ENCODE measurements at regions not wholly inside any gene's neighbourhood (a gene's known extent, or its start where the extent isn't known, plus 50 kb on each side); places are given as distances from the start of the nearest gene placed in this dataset.
"Not testable (repeated sequence)": the region's sequence is repeated elsewhere in the genome, so short reads cannot be mapped to it uniquely, and the experiment has no call there.

- DNase-seq (ENCODE audit: low spot score): no peak
Measured at GRCh38 chr12:90829044-90829443, 125.9 kb downstream of the CCER1 start.

DNA sequence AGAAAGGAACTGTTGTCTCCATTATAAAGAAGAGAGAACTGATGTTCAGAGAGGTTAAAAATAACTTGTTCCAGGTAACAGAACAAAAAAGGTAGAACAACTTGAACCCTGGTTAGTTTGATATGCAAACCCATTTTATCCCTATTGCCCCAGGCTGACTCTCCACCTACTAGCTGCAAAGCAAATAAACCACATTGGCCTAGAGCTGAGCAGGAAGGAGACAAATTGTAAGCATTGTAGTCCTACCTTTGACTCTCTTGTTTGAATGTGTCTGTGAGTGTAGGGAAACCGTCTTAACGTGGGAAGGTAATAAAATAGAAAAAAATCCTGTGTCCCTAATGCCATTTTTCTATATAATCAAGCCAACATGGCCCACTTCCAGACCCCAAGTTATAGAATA is 126.4 kb downstream of the CCER1 start:
- DNase-seq (ENCODE audit: low spot score): no peak

GRCh38 chr12:90827567-90827966 is 127.4 kb downstream of the CCER1 start:
- DNase-seq (ENCODE audit: low spot score): no peak

DNA sequence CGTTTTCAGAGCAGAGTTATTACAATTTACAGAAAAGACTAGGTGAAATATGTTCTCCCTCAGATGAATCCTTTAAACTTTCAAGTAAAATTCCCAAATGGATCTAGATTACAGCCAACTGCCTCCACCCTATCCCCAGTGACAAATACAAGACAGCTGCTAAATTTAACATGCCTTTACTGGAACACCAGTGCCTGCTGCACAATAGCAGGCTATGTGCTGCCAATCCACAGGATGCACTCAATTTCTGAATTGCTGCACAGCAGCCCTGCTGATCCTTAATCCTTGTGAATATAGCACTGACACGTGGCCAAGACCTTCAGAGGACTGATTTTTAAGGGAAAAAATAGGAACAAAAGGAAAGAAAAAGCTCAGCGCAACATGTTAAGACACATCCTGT is 128.9 kb downstream of the CCER1 start:
- no peak for DNase-seq (ENCODE audit: low spot score)

DNA sequence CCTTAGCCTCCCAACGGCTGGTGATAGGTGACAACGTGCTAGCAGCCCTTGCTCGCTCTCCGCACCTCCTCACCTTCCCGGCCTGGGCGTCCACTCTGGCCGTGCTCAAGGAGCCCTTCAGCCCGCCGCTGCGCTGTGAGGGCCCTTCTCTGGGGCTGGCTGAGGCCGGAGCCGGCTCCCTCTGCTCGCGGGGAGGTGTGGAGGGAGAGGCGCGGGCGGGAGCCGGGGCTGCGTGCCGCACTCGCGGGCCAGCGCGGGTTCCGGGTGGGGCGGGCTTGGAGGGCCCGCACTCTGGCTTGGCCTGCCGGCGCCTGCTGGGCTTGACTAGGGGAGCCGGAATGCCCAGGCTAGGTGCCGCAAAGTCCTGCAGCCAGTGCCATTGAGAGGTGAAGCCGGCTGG is 131.1 kb downstream of the CCER1 start:
- DNase-seq (ENCODE audit: low spot score): no peak

DNA sequence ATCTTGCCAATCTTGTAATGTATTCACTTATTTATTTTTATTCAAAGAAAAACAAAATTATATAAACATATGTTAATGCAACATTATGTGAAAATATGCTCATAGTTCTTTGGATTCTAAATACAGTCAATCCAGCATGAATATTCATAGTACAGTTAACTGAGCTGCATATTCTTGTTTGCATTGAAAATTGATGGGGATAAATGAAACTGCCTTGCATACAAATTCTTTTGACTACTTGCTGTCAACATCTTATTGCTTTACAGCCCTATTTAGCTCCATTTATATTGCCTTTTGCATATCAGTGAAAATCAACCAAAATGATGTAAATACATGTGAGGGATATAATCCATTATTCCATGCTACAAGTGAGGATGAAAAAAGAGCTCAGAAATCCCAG is 135.3 kb downstream of the CCER1 start:
- no peak for DNase-seq (ENCODE audit: low spot score)

DNA sequence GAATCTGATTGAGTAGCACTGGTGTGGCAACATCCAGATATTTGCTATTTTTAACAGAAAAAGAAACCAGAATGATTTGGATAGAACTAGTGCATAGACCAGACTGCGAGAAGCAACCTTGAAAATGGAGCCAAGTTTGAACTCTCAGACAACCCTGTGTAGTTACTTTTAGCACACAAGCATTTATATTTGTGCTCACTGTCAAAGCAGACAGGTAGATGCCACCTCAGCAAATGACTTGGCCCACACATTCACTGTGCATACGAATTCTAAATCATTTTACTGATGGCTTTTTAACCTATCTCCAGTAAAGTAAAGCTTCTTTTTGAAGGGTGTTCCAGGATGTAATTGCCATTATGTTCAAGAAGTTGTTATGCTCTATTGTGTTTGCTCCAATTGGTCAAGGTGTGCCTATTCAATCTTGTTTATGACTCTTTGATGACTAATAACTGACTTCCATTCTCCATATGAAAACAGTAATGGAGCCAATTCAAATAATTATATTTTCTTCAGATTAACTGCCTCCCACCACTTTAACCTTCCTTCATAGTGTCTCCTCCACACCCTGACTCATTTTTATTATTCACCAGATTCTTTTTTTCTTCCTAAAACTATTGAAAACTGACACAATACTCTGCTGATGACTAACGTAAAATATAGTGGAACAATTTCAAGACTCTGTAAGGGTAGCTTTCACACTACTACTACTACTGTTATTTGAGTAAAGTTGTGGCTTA is 138.5 kb downstream of the CCER1 start:
- DNase-seq (ENCODE audit: low spot score): no peak

DNA sequence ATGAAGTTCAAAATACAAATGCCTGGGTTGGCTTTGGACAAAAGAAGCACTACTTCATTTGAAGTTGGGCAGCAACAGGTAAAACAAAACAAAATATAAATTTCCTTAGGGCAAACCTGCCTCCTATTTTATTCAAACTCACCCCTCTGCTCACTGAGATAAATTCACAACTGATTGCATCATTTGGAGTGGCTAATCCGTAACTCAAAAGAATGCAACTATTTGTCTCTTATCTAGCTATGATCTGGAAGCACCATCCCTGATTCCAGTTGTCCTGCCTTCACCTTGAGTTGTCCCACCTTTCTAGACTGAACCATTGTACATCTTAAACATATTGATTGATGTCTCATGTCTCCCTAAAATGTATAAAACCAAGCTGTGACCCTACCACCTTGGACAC is 145.0 kb downstream of the CCER1 start:
- DNase-seq (ENCODE audit: low spot score): no peak

- DNase-seq (ENCODE audit: low spot score): no peak
Measured at GRCh38 chr12:90808568-90808967, 146.4 kb downstream of the CCER1 start.

DNA sequence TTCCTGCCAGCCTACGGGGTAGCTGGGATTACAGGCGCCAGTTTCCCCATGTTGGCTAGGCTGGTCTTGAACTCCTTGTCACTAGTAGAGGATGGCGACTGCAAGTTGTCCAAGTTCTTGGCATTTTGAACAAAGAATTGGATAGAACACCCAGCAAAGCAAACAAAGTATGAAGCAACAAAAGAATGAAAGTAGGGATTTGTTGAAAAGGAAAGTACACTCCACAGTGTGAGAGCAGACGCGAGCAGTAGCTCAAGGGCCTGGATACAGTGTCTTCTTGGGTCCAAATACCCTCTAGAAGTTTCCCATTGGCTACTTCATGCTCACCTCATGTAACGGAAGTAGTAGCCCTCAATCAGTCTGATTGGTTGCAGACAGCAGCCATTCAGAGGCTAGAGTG is 152.2 kb downstream of the CCER1 start:
- no peak for DNase-seq (ENCODE audit: low spot score)

DNA sequence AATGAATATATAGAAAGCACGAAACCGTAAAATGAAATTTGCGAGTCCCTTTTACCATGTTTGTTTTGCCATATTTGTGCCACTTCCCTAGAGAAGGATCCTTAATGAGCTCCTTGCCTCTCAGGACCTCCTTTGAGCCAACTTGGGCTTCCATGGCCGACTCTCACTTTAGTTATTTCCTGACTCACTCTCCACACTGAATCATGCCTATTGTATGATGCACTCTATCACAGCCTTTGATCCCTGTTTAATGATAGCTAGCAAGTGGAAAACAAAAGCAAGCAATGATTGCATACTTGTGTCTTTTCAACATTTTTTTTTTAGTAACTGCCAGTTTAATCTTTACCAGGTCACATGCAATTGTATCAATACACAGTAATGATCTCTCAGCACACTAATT is 153.2 kb downstream of the CCER1 start:
- DNase-seq (ENCODE audit: low spot score): no peak

GRCh38 chr12:90794212-90794611 is 160.8 kb downstream of the CCER1 start:
- no peak for DNase-seq (ENCODE audit: low spot score)

GRCh38 chr12:90792718-90793117 is 162.3 kb downstream of the CCER1 start:
- DNase-seq (ENCODE audit: low spot score): not testable (repeated sequence)

GRCh38 chr12:90791445-90791844 is 163.5 kb downstream of the CCER1 start:
- no peak for DNase-seq (ENCODE audit: low spot score)

DNA sequence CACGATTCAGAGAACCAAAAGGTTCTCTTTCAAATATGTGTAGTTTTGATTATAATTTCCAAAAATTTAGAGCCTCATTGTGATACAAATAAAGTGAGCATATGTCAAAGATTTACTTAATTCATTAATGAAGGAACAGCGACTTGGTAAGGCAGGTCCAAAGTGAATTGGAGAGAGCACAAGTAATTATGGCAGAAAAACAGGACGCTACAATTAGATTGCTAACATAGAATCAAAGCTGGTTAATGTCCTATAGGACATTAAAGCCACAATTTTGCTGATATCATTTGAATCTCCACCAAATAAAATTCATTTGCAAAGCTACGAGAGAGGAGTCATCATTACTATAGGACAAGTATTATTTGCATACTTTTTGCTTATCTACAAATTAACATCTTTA is 164.2 kb downstream of the CCER1 start:
- DNase-seq (ENCODE audit: low spot score): no peak

DNA sequence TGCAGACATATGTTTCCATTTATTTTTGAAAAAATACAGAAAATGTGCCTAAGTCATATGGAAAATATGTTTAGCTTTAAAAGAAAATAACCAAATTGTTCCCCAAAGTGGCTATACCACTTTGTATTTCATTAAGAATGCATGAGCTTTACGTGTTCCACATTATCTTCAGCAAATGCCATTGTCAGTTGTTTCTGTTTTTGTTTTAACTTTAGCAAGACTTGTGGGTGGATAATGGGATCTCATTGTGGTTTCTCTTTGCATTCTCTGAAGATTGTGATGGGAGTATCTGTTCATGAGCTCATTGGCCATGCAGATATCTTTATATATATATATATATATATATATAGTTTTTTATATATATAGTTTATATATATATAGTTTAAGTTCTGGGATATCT is 181.5 kb downstream of the CCER1 start:
- DNase-seq (ENCODE audit: low spot score): no peak

GRCh38 chr12:90770861-90771260 is 184.1 kb downstream of the CCER1 start:
- no peak for DNase-seq (ENCODE audit: low spot score)

DNA sequence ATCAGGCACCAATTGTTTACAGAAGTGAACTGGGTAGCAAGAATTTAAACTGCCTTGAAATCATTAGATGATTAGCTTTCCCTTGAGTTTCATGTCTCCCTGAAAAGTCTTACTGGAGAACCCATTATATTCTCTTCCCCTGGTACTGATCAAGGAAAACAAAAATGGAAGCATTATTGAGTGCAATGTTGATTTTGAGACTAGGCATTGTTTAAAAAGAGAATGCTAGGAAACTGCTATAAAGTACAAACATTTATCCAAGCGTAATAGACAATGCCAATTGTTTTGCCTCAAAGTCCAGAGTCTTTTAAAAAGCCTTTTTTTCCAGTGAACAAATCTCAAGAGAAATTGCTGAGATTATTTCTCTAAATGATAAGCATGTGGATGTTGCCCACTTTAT is 197.0 kb downstream of the CCER1 start:
- DNase-seq (ENCODE audit: low spot score): no peak

GRCh38 chr12:90745211-90745610 is 209.8 kb downstream of the CCER1 start:
- DNase-seq (ENCODE audit: low spot score): no peak

DNA sequence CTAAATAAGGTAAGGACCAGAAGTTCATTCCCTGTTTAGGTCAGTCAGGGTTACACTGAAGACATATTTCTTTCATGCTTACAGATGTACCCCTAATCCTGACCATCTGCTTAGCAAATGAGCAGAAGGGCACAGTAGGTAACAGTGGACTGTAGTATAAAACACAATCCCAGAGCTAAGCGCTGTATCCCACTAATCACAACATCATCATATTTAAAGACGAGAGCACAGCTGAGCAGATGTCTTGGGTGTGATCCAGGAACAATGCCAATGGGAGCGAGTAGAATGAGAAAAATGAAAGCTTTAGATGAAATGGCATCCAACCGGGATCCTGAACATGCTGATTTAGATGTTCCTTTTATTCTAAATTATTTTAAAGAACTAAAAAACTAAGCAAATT is 213.4 kb downstream of the CCER1 start:
- DNase-seq (ENCODE audit: low spot score): peak; percentile 4

DNA sequence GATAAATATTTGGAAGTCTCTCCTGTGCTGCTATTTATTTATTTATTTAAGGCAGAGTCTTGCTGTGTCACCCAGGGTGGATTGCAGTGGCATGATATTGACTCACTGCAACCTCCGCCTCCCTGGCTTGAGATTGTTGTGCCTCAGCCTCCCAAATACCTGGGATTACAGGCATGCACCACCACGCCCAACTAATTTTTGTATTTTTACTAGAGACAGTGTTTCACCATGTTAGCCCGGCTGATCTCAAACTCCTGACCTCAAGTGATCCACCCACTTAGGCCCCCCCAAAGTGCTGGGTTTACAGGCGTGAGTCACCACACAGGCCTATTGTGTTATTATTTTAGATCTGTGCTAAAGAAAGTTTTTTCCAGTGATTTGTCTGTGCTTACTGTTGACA is 225.2 kb downstream of the CCER1 start:
- DNase-seq (ENCODE audit: low spot score): no peak

- DNase-seq (ENCODE audit: low spot score): no peak
Measured at GRCh38 chr12:90712671-90713070, 242.3 kb downstream of the CCER1 start.

DNA sequence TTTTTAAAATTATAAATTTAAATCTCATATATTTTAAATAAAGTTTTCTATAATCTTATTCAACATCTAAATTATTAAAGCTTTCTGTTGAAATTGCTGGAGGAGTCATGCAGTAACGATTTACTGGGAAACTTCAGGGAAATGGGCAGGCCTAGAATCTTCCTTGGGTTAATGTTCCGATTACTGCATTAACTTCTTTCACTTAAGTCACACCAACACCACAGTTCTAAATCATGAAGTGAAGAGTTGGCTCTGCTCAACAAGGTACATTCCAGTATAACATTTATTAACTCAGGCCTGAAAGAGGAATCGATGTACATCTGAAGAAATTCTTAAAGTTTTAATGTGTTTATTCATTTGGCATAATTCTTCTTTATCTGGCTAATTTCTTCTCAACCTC is 244.3 kb downstream of the CCER1 start:
- DNase-seq (ENCODE audit: low spot score): no peak

DNA sequence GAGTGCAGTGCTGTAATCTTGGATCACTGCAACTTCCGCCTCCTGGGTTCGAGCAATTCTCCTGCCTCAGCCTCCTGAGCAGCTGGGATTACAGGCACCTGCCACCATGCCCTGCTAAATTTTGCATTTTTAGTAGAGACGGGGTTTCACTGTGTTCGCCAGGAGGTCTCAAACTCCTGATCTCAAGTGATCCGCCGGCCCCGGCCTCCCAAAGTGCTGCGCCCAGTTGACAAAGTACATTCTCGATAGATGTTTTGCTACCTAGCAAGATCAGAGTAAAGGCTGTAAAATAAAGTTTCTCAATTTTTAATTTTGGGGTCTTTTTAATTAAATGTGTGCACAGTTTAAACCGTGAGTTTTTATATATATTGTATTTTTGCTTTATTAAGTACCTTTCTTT is 248.9 kb downstream of the CCER1 start:
- DNase-seq (ENCODE audit: low spot score): no peak

DNA sequence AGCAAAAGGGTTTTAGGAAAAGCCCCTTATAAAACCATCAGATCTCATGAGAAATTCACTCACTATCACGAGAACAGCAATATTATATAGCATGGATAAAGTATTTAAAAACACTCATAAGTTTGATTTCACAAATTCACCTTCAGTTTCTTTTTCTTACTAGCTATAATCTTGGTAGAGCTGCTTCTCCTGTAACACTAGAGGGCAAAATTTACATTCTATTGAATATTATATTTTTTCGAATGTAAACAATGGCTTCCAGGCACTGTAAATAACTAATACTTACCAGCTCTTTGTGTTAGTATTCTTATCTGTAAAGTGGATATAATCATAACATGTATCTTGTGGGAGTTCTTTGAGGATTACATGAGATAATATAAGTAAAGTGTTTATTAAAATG is 259.6 kb downstream of the CCER1 start:
- DNase-seq (ENCODE audit: low spot score): no peak

Data from Ammon's horn (tissue), 1 donor.